ENCODE measurements at regions not wholly inside any gene's neighbourhood (a gene's known extent, or its start where the extent isn't known, plus 50 kb on each side); places are given as distances from the start of the nearest gene placed in this dataset.

DNA sequence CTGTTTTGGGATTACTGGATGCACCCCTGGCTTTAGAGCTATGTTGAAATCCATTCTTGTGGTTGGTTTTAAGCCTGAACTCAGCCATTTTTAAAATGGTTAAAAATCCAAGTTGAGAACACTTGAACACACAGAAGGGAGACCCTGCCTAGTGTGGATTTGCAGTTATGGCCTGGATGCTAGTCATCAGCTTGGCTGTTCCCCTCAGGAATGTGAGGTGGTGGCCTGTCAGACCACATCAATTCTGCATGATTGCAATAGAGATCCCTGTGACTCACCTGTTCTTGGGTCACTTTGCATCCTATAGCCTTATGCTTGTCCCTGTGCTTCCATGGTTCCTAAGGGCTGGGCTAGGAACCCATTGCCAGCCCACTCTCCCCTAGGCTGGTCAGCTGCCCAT lies 454.1 kb downstream of the ATP23 start:
- Histone ChIP-seq H2AFZ (ENCODE audit: low read depth, low read length) (no peak overlapping the region), H3K36me3 (ENCODE audit: insufficient read depth, low read length) (no peaks in the 10 kb centered on the region), H3K4me1 (ENCODE audit: insufficient read depth, low read length) (no peaks in the 10 kb centered on the region), H3K9me3 (ENCODE audit: low read length) (no peaks in the 10 kb centered on the region), H3K4me3 (ENCODE audit: low read length) (no peak overlapping the region), H3K27me3 (ENCODE audit: insufficient read depth, low read length) (no peaks in the 10 kb centered on the region)

DNA sequence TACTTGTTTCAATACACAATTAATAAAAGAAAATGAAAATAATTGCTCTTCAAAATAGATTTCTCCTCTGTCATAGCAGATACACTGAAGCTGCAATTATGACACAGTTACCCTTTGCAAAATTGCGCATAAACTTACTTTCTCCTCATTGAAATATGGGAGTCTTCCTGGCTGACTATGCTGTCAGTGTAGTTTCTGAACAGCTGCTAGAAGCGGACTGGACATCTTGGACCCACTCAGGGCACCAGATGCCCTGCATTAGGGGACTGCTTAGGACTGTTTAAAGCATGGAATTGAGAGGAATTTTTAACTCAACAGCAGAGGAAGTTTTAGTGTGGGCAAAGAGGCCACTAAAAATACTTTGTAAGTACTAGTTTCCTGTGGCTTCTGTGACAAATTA lies 454.9 kb downstream of the ATP23 start:
- Histone ChIP-seq H3K36me3 (ENCODE audit: insufficient read depth, low read length) (no peaks in the 10 kb centered on the region), H3K27me3 (ENCODE audit: insufficient read depth, low read length) (no peaks in the 10 kb centered on the region)

GRCh38 chr12:58405363-58405762 lies 464.0 kb downstream of the ATP23 start:
- no peaks in the 10 kb centered on the region for H3K27me3 ChIP-seq (ENCODE audit: insufficient read depth, low read length)
- no peaks in the 10 kb centered on the region for H3K36me3 ChIP-seq (ENCODE audit: insufficient read depth, low read length)
- H3K4me3 ChIP-seq (ENCODE audit: low read length) = no peak overlapping the region
- peaks cover 10% of the 10 kb centered on the region for H3K4me1 ChIP-seq (ENCODE audit: insufficient read depth, low read length)
- H2AFZ ChIP-seq (ENCODE audit: low read depth, low read length) = no peak overlapping the region
- no peaks in the 10 kb centered on the region for H3K9me3 ChIP-seq (ENCODE audit: low read length)

More for the DNA sequence above, 454.9 kb downstream of the ATP23 start:
- Histone ChIP-seq H2AFZ (ENCODE audit: low read depth, low read length) (no peak overlapping the region), H3K4me3 (ENCODE audit: low read length) (no peak overlapping the region), H3K4me1 (ENCODE audit: insufficient read depth, low read length) (no peaks in the 10 kb centered on the region), H3K9me3 (ENCODE audit: low read length) (no peaks in the 10 kb centered on the region)

GRCh38 chr12:58408516-58408915 lies 467.1 kb downstream of the ATP23 start:
- H3K27me3 ChIP-seq (ENCODE audit: insufficient read depth, low read length) = no peaks in the 10 kb centered on the region
- H3K36me3 ChIP-seq (ENCODE audit: insufficient read depth, low read length) = no peaks in the 10 kb centered on the region
- H3K9me3 ChIP-seq (ENCODE audit: low read length) = no peaks in the 10 kb centered on the region
- peaks cover 10% of the 10 kb centered on the region for H3K4me1 ChIP-seq (ENCODE audit: insufficient read depth, low read length)
- H2AFZ ChIP-seq (ENCODE audit: low read depth, low read length) = no peak overlapping the region
- H3K4me3 ChIP-seq (ENCODE audit: low read length) = no peak overlapping the region

GRCh38 chr12:58412461-58413060 lies 471.2 kb downstream of the ATP23 start:
- H3K36me3 ChIP-seq (ENCODE audit: insufficient read depth, low read length) = no peaks in the 10 kb centered on the region
- H3K9me3 ChIP-seq (ENCODE audit: low read length) = no peaks in the 10 kb centered on the region
- no peaks in the 10 kb centered on the region for H3K27me3 ChIP-seq (ENCODE audit: insufficient read depth, low read length)
- no peak overlapping the region for H3K4me3 ChIP-seq (ENCODE audit: low read length)
- H2AFZ ChIP-seq (ENCODE audit: low read depth, low read length) = no peak overlapping the region
- peaks cover 4% of the 10 kb centered on the region for H3K4me1 ChIP-seq (ENCODE audit: insufficient read depth, low read length)

DNA sequence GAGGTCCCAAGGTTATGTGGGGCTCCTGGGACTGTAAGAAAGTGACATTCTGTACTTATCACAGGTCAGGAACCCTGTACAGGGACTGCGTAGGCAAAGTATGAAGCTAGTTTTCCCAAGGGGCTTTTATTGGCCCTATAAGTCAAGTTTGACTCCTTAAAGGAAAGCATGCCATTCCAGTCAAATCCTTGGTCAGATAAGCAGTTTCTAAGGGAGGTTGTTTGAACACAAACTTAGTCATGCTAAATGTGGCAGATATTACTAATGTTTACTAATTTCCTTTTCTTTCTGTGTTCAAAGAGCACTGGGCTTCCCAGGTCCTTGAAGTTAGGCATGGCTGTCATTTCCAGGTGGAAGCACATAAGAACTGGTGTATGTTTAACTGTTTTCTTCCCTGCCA lies 472.4 kb downstream of the ATP23 start:
- H3K36me3 ChIP-seq (ENCODE audit: insufficient read depth, low read length) = no peaks in the 10 kb centered on the region
- H3K4me3 ChIP-seq (ENCODE audit: low read length) = no peak overlapping the region
- no peak overlapping the region for H2AFZ ChIP-seq (ENCODE audit: low read depth, low read length)
- no peaks in the 10 kb centered on the region for H3K9me3 ChIP-seq (ENCODE audit: low read length)
- H3K4me1 ChIP-seq (ENCODE audit: insufficient read depth, low read length) = peaks cover 4% of the 10 kb centered on the region
- no peaks in the 10 kb centered on the region for H3K27me3 ChIP-seq (ENCODE audit: insufficient read depth, low read length)

GRCh38 chr12:58414398-58414871 lies 473.1 kb downstream of the ATP23 start:
- H3K4me3 ChIP-seq (ENCODE audit: low read length) = no peak overlapping the region
- H3K9me3 ChIP-seq (ENCODE audit: low read length) = no peaks in the 10 kb centered on the region
- H3K4me1 ChIP-seq (ENCODE audit: insufficient read depth, low read length) = peaks cover 4% of the 10 kb centered on the region

DNA sequence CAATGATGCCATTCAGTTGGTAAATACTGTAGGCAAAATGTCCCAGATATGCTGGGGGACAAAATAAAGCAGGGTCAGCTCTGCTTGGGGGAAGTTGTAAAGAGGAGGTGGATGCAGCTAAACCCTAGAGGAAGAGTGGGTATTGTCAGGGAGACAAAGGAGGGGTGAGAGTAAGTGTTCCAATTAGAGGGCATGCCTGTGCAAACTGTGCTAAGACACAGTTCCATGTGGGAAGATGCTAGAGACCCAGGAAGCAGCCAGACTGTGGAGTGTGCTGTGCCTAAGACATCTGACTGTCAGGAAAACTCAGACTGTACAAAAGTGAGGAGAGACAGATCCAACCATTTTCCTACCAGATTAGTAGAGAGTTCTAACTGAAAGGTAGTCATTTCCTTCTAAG lies 474.3 kb downstream of the ATP23 start:
- Histone ChIP-seq H3K4me3 (ENCODE audit: low read length) (no peak overlapping the region), H3K27me3 (ENCODE audit: insufficient read depth, low read length) (no peaks in the 10 kb centered on the region), H3K36me3 (ENCODE audit: insufficient read depth, low read length) (no peaks in the 10 kb centered on the region), H3K4me1 (ENCODE audit: insufficient read depth, low read length) (peaks cover 4% of the 10 kb centered on the region), H2AFZ (ENCODE audit: low read depth, low read length) (no peak overlapping the region), H3K9me3 (ENCODE audit: low read length) (no peaks in the 10 kb centered on the region)

More at GRCh38 chr12:58414398-58414871, 473.1 kb downstream of the ATP23 start:
- Histone ChIP-seq H3K27me3 (ENCODE audit: insufficient read depth, low read length) (no peaks in the 10 kb centered on the region), H2AFZ (ENCODE audit: low read depth, low read length) (no peak overlapping the region), H3K36me3 (ENCODE audit: insufficient read depth, low read length) (no peaks in the 10 kb centered on the region)

DNA sequence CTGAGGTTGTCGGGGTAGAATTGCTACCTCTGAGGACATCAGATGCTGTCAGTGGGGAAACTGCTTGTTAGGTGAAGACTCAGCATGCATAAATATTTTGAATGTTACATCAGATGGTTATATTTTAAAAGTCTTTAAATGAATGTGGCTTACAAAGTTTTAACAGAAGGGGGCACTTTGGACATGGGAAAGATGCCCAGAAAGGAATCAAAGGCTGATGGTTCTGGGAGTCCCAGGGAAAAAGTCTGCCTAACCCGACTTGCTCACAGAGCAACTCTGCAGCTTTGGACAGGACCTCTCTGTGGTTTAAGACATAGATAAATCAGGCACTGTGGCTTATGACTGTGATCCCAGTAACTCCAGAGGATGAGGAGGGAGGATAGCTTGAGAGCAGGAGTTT lies 474.9 kb downstream of the ATP23 start:
- no peaks in the 10 kb centered on the region for H3K9me3 ChIP-seq (ENCODE audit: low read length)
- H3K4me3 ChIP-seq (ENCODE audit: low read length) = no peak overlapping the region
- peaks cover 4% of the 10 kb centered on the region for H3K4me1 ChIP-seq (ENCODE audit: insufficient read depth, low read length)
- H2AFZ ChIP-seq (ENCODE audit: low read depth, low read length) = no peak overlapping the region
- no peaks in the 10 kb centered on the region for H3K27me3 ChIP-seq (ENCODE audit: insufficient read depth, low read length)
- no peaks in the 10 kb centered on the region for H3K36me3 ChIP-seq (ENCODE audit: insufficient read depth, low read length)

DNA sequence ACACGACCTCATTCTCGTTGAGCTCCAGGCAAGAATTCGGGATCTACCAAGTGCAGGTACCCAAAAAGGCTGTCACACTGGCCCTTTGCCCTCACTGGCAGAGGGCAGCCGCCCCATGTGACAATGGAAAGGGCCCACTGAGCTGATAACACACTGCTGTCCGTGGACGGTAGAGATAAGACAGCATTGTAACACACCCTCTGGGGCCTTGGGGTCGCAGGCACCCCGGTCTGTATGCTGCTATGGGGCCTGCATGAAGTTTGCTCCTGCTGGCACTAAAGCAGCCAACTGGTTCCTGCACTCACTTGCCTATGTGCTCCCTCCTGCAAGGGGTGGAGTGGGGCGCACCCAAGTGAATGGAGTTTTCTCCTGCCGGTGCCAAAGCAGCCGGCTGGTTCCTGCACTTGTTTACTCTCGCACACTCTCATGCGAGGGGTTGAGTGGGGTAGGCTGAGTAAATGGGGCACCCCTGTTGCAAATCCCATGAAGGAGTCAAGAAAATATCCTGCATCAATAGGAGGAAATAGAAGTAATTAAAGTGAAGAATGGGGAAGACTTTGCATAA lies 477.9 kb downstream of the ATP23 start:
- H3K27me3 ChIP-seq (ENCODE audit: insufficient read depth, low read length) = no peaks in the 10 kb centered on the region
- H2AFZ ChIP-seq (ENCODE audit: low read depth, low read length) = no peak overlapping the region
- H3K9me3 ChIP-seq (ENCODE audit: low read length) = no peaks in the 10 kb centered on the region
- H3K36me3 ChIP-seq (ENCODE audit: insufficient read depth, low read length) = no peaks in the 10 kb centered on the region
- H3K4me1 ChIP-seq (ENCODE audit: insufficient read depth, low read length) = peaks cover 11% of the 10 kb centered on the region
- no peak overlapping the region for H3K4me3 ChIP-seq (ENCODE audit: low read length)

GRCh38 chr12:58419905-58420304 lies 478.5 kb downstream of the ATP23 start:
- H3K36me3 ChIP-seq (ENCODE audit: insufficient read depth, low read length) = no peaks in the 10 kb centered on the region
- H3K27me3 ChIP-seq (ENCODE audit: insufficient read depth, low read length) = no peaks in the 10 kb centered on the region
- no peak overlapping the region for H2AFZ ChIP-seq (ENCODE audit: low read depth, low read length)
- no peak overlapping the region for H3K4me3 ChIP-seq (ENCODE audit: low read length)
- H3K4me1 ChIP-seq (ENCODE audit: insufficient read depth, low read length) = peaks cover 17% of the 10 kb centered on the region
- H3K9me3 ChIP-seq (ENCODE audit: low read length) = no peaks in the 10 kb centered on the region

DNA sequence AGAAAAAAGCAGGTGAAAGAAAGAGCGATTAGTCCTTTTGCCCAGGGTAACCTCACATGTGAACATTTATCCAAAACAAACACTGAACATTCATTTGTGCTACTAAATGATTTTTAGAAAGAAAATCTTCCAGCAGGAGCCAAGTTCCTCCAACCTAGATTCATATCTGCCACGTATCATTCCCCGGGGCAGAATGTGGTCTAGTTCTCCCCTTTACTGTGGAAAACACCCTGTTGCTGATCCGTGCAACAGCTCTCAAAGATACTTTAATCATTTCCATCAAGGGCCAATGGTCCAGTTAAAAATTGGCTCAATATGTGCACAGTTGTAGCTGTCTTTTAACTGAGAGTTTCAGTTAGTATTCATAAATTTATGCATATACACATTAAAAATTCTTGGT lies 479.1 kb downstream of the ATP23 start:
- Histone ChIP-seq H2AFZ (ENCODE audit: low read depth, low read length) (no peak overlapping the region), H3K27me3 (ENCODE audit: insufficient read depth, low read length) (no peaks in the 10 kb centered on the region), H3K9me3 (ENCODE audit: low read length) (no peaks in the 10 kb centered on the region), H3K4me1 (ENCODE audit: insufficient read depth, low read length) (peaks cover 23% of the 10 kb centered on the region), H3K36me3 (ENCODE audit: insufficient read depth, low read length) (no peaks in the 10 kb centered on the region), H3K4me3 (ENCODE audit: low read length) (no peak overlapping the region)

DNA sequence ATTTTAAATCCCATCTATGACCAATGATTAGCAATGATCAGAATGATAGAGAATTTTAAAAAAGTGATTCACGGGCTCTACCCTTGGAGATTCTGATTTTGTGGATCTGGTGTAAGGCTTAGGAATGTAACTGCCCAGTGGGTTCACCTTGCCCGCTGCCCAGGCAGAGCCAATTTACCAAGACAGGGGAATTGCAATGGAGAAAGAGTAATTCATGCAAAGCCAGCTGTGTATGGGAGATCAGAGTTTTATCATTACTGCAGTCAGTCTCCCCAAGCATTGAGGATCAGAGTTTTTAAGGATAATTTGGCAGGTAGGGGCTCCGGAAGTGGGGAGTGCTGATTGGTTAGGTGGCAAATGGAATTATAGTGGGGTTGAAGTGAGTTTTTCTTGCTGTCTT lies 480.6 kb downstream of the ATP23 start:
- Histone ChIP-seq H3K27me3 (ENCODE audit: insufficient read depth, low read length) (no peaks in the 10 kb centered on the region), H3K4me3 (ENCODE audit: low read length) (no peak overlapping the region), H3K9me3 (ENCODE audit: low read length) (no peaks in the 10 kb centered on the region)

More for the DNA sequence above, 480.6 kb downstream of the ATP23 start:
- peaks cover 25% of the 10 kb centered on the region for H3K4me1 ChIP-seq (ENCODE audit: insufficient read depth, low read length)
- H2AFZ ChIP-seq (ENCODE audit: low read depth, low read length) = no peak overlapping the region
- no peaks in the 10 kb centered on the region for H3K36me3 ChIP-seq (ENCODE audit: insufficient read depth, low read length)

Measured in neuron (in vitro differentiated cells).